ENCODE measurements at regions not wholly inside any gene's neighbourhood (a gene's known extent, or its start where the extent isn't known, plus 50 kb on each side); places are given as distances from the start of the nearest gene placed in this dataset.

DNA sequence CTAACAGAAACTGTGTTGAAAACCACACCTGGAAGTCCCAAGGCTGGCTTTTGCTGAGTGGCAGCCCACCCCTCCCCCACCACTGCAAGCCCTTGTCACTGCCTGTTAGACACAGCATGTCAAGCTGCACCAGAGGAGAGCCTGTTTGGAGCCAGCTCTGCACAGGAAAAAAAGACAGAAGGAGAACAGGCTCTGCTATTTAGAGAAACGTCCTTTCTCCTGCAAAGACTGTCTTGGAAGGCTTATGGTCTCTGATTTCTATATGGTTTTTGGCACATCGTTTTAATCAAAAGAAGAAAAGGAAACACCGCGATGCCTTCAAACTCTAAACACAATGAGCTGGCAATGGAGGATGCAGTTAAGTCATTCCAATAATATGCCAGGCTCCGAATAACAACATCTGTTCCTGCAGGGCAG lies 275.5 kb downstream of the MAP2K4 start:
- Histone ChIP-seq H3K9ac (no peak overlapping the region), H3F3A (replicated peaks; ENCODE audit: insufficient read depth) (no peaks in the 10 kb centered on the region), H3K4me1 (ENCODE audit: control insufficient read depth in 1 of 2, insufficient read depth in 2 of 2, low read depth in 1 of 2, low read length in 1 of 2) (no peaks in the 10 kb centered on the region), H3K79me2 (ENCODE audit: insufficient read depth) (no peaks in the 10 kb centered on the region), H2AFZ (ENCODE audit: low read depth) (no peak overlapping the region), H3K4me2 (no peak overlapping the region), H3K4me3 (ENCODE audit: low read depth in 2 of 2, low read length in 1 of 2) (no peak overlapping the region), H3K36me3 (replicated peaks in 1 of 2; ENCODE audit: control insufficient read depth in 1 of 2, insufficient read depth in 2 of 2, low read length in 1 of 2) (no peaks in the 10 kb centered on the region), H3K27ac (ENCODE audit: low read depth in 2 of 2, low read length in 1 of 2) (no peak overlapping the region), H4K20me1 (ENCODE audit: insufficient read depth) (no peaks in the 10 kb centered on the region), H3K27me3 (ENCODE audit: insufficient read depth) (no peaks in the 10 kb centered on the region; the same call in 1 of the 2 replicates), H3K9me3 (no peaks in the 10 kb centered on the region), H3K9me2 (no peaks in the 10 kb centered on the region)
- no peak for DNase-seq
- POLR2A ChIA-PET: no interaction called here
- CTCF ChIA-PET: interaction anchor here (1.3 kb wide), 1 partner anchor 37 kb away, joined by 3 read pairs; no protein-coding TSS in a partner anchor
- WGBS (ENCODE audit: low lambda C conversion rate): 23% methylated on average over 5 of the region's 5 CpGs
- TF ChIP-seq ELF1 (IDR thresholded peaks at IDR 0.05) (no peak), EP300 (IDR thresholded peaks at IDR 0.05; ENCODE audit: borderline replicate concordance in 1 of 2, low read depth in 1 of 2, low read length in 1 of 2) (no peak)

DNA sequence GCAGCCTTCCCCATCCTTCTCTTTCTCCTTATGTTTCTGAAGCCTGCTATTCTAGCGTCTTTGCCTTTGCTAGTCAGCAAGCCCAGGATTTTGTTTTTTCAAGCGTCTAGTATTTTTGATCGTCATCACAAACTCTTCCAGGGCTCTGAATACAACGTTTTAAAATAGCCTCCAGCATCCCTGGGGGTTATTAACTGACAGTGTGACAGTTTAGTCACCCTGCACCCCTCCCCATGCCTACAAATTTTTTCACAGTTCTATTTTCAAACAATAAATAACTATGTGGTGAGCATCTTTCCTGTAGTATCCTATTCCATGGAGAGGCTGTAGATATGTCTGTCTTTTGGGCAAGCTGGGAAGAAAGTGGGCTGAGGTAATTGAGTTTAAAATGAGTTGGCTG lies 280.9 kb downstream of the MAP2K4 start:
- Histone ChIP-seq H2AFZ (ENCODE audit: low read depth) (no peak overlapping the region), H3K4me2 (no peak overlapping the region), H3K79me2 (ENCODE audit: insufficient read depth) (no peaks in the 10 kb centered on the region), H3K9me2 (no peaks in the 10 kb centered on the region), H3K27ac (ENCODE audit: low read depth in 2 of 2, low read length in 1 of 2) (no peak overlapping the region), H3K36me3 (replicated peaks in 1 of 2; ENCODE audit: control insufficient read depth in 1 of 2, insufficient read depth in 2 of 2, low read length in 1 of 2) (no peaks in the 10 kb centered on the region), H3K9ac (no peak overlapping the region), H3K27me3 (ENCODE audit: insufficient read depth) (no peaks in the 10 kb centered on the region; the same call in 1 of the 2 replicates), H3K4me3 (ENCODE audit: low read depth in 2 of 2, low read length in 1 of 2) (no peak overlapping the region), H4K20me1 (ENCODE audit: insufficient read depth) (no peaks in the 10 kb centered on the region), H3K9me3 (no peaks in the 10 kb centered on the region), H3F3A (replicated peaks; ENCODE audit: insufficient read depth) (no peaks in the 10 kb centered on the region), H3K4me1 (ENCODE audit: control insufficient read depth in 1 of 2, insufficient read depth in 2 of 2, low read depth in 1 of 2, low read length in 1 of 2) (no peaks in the 10 kb centered on the region)
- ChIA-PET CTCF (interaction anchor here (1.1 kb wide), 1 partner anchor 18 kb away, joined by 3 read pairs; no protein-coding TSS in a partner anchor), POLR2A (no interaction called here)
- 10% methylated on average over 4 of the region's 4 CpGs for WGBS (ENCODE audit: low lambda C conversion rate)
- TF ChIP-seq, protein P1, sequence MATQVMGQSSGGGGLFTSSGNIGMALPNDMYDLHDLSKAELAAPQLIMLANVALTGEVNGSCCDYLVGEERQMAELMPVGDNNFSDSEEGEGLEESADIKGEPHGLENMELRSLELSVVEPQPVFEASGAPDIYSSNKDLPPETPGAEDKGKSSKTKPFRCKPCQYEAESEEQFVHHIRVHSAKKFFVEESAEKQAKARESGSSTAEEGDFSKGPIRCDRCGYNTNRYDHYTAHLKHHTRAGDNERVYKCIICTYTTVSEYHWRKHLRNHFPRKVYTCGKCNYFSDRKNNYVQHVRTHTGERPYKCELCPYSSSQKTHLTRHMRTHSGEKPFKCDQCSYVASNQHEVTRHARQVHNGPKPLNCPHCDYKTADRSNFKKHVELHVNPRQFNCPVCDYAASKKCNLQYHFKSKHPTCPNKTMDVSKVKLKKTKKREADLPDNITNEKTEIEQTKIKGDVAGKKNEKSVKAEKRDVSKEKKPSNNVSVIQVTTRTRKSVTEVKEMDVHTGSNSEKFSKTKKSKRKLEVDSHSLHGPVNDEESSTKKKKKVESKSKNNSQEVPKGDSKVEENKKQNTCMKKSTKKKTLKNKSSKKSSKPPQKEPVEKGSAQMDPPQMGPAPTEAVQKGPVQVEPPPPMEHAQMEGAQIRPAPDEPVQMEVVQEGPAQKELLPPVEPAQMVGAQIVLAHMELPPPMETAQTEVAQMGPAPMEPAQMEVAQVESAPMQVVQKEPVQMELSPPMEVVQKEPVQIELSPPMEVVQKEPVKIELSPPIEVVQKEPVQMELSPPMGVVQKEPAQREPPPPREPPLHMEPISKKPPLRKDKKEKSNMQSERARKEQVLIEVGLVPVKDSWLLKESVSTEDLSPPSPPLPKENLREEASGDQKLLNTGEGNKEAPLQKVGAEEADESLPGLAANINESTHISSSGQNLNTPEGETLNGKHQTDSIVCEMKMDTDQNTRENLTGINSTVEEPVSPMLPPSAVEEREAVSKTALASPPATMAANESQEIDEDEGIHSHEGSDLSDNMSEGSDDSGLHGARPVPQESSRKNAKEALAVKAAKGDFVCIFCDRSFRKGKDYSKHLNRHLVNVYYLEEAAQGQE (IDR thresholded peaks at IDR 0.05; ENCODE audit: low read depth, low read length): no peak
- TF ChIP-seq TCF12 (IDR thresholded peaks at IDR 0.05): no peak
- TF ChIP-seq JUND (IDR thresholded peaks at IDR 0.05): no peak
- TF ChIP-seq NRF1 (IDR thresholded peaks at IDR 0.05; ENCODE audit: low read depth, low read length): no peak
- TF ChIP-seq, protein P2, sequence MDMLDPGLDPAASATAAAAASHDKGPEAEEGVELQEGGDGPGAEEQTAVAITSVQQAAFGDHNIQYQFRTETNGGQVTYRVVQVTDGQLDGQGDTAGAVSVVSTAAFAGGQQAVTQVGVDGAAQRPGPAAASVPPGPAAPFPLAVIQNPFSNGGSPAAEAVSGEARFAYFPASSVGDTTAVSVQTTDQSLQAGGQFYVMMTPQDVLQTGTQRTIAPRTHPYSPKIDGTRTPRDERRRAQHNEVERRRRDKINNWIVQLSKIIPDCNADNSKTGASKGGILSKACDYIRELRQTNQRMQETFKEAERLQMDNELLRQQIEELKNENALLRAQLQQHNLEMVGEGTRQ (IDR thresholded peaks at IDR 0.05; ENCODE audit: borderline replicate concordance, low read depth, low read length): no peak
- TF ChIP-seq FOSL2 (IDR thresholded peaks at IDR 0.05; ENCODE audit: borderline replicate concordance, low read depth): no peak
- TF ChIP-seq RCOR1 (IDR thresholded peaks at IDR 0.05; ENCODE audit: low read length): no peak
- no peak for TF ChIP-seq EP300 (IDR thresholded peaks at IDR 0.05; ENCODE audit: borderline replicate concordance in 1 of 2, low read depth in 1 of 2, low read length in 1 of 2)
- TF ChIP-seq TAF1 (IDR thresholded peaks at IDR 0.05; ENCODE audit: borderline replicate concordance, low read depth, low read length): no peak
- no peak for DNase-seq

Measured in SK-N-SH (cell line).